DND-41 (cell line): ENCODE measurements at regions not wholly inside any gene's neighbourhood (a gene's known extent, or its start where the extent isn't known, plus 50 kb on each side); places are given as distances from the start of the nearest gene placed in this dataset.

Experiments
- ATAC-seq: fragments of 200-7000 bp; cut with Tn5 transposase; 3 replicates; pipeline ENCODE4 v1.9.1; 2021; ENCODE audit warnings: low read depth; ENCODE audit not compliant: insufficient read depth
- DNase-seq: peaks from one replicate; pipeline ENCODE4 v3.0.0-alpha.2; 2020
- H2AFZ ChIP-seq: 2 replicates; pipeline ENCODE4 v1.6.0; 2012; ENCODE audit warnings: low read depth, low read length
- H3K27ac ChIP-seq: 2 replicates; pipeline ENCODE4 v1.5.1; 2012; ENCODE audit warnings: low read length, inconsistent platforms
- H3K27me3 ChIP-seq: fragments of 200-600 bp; sonication (generic); 2 replicates; pipeline ENCODE4 v1.6.0; 2012; ENCODE audit warnings: low read length, mild to moderate bottlenecking, inconsistent platforms; ENCODE audit not compliant: insufficient read depth, poor library complexity
- H3K36me3 ChIP-seq: 2 replicates; pipeline ENCODE4 v1.5.1; 2012; ENCODE audit warnings: low read length, inconsistent platforms; ENCODE audit not compliant: insufficient read depth
- H3K4me1 ChIP-seq: 2 replicates; pipeline ENCODE4 v1.5.1; 2012; ENCODE audit warnings: mild to moderate bottlenecking, low read length; ENCODE audit not compliant: insufficient read depth
- H3K4me2 ChIP-seq: 2 replicates; pipeline ENCODE4 v1.6.0; 2012; ENCODE audit warnings: mild to moderate bottlenecking, moderate library complexity, low read length, inconsistent platforms; ENCODE audit not compliant: insufficient read depth
- H3K4me3 ChIP-seq, 2 experiments: fragments of 200-600 bp in 1 of 2; shearing (Covaris generic) in 1 of 2; 2 replicates each; pipeline ENCODE4 v1.5.1; 2012 to 2016; ENCODE audit warnings: inconsistent platforms in 2 of 2, low read length in 2 of 2, mild to moderate bottlenecking in 2 of 2, low read depth in 1 of 2, moderate library complexity in 1 of 2
- H3K79me2 ChIP-seq: 2 replicates; pipeline ENCODE4 v1.6.0; 2012; ENCODE audit warnings: low read length, inconsistent platforms; ENCODE audit not compliant: insufficient read depth
- H3K9ac ChIP-seq: 2 replicates; pipeline ENCODE4 v1.6.0; 2012; ENCODE audit warnings: low read depth, mild to moderate bottlenecking, inconsistent platforms, low read length, moderate library complexity
- H3K9me3 ChIP-seq: 2 replicates; pipeline ENCODE4 v1.5.1; 2012; ENCODE audit warnings: low read length, moderate library complexity, mild to moderate bottlenecking, inconsistent platforms; ENCODE audit not compliant: insufficient read depth, severe bottlenecking
- H4K20me1 ChIP-seq: 2 replicates; pipeline ENCODE4 v1.6.0; 2012; ENCODE audit warnings: low read length; ENCODE audit not compliant: insufficient read depth
- CTCF ChIP-seq: IDR thresholded peaks from 2 replicates; pipeline ENCODE4 v1.5.1; 2012; ENCODE audit warnings: borderline replicate concordance, low read length, moderate library complexity, mild to moderate bottlenecking; ENCODE audit not compliant: poor library complexity, severe bottlenecking; ENCODE audit errors: extremely low read depth
- EZH2 ChIP-seq: IDR thresholded peaks from 3 replicates; pipeline ENCODE4 v1.6.1; 2012; ENCODE audit warnings: borderline replicate concordance, low read depth, mild to moderate bottlenecking, moderate library complexity, low read length, inconsistent platforms; ENCODE audit not compliant: severe bottlenecking

- TF ChIP-seq CTCF (no peak), EZH2 (no peak)
- no peak for DNase-seq
- H2AFZ ChIP-seq = no peak overlapping the region
Measured at GRCh38 chr13:73262862-73263627, 204.2 kb downstream of the KLF5 start.

DNA sequence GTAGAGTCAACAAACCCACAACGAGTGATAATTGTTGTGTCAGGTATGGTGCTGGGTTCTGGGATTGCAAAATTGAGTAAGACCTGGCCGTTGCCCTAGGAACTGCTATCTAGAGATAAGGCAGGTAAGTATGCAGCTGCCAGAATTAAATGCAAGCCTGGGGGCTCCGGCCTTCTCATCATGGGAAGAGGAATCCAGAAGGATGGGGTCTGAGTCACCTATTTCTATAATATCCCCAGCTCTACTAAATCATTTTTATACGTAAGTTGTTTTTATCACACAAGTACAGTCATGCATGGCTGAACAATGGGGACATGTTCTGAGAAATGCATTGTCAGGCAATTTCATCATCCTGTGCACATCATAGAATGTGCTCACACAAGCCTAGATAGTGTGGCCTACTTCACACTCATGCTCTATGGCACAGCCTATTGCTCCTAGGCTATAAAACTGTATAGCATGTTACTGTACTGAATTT is 203.0 kb downstream of the KLF5 start:
- no peaks in the 10 kb centered on the region for H3K27me3 ChIP-seq
- H3K4me2 ChIP-seq = no peak overlapping the region
- H3K79me2 ChIP-seq = no peaks in the 10 kb centered on the region
- H3K9me3 ChIP-seq = no peaks in the 10 kb centered on the region
- H3K4me3 ChIP-seq = no peak overlapping the region
- no peaks in the 10 kb centered on the region for H3K36me3 ChIP-seq
- no peak for DNase-seq
- TF ChIP-seq EZH2 (no peak), CTCF (no peak)
- no peak overlapping the region for H3K27ac ChIP-seq
- no peaks in the 10 kb centered on the region for H4K20me1 ChIP-seq
- ATAC-seq = no peak
- H3K9ac ChIP-seq = no peak overlapping the region
- no peak overlapping the region for H2AFZ ChIP-seq
- H3K4me1 ChIP-seq = no peaks in the 10 kb centered on the region

More at GRCh38 chr13:73262862-73263627, 204.2 kb downstream of the KLF5 start:
- H4K20me1 ChIP-seq = no peaks in the 10 kb centered on the region
- no peak for ATAC-seq
- no peak overlapping the region for H3K9ac ChIP-seq
- no peaks in the 10 kb centered on the region for H3K4me1 ChIP-seq
- H3K27ac ChIP-seq = no peak overlapping the region
- no peaks in the 10 kb centered on the region for H3K27me3 ChIP-seq
- no peak overlapping the region for H3K4me2 ChIP-seq
- H3K79me2 ChIP-seq = no peaks in the 10 kb centered on the region
- H3K9me3 ChIP-seq = no peaks in the 10 kb centered on the region
- H3K36me3 ChIP-seq = no peaks in the 10 kb centered on the region
- H3K4me3 ChIP-seq = no peak overlapping the region

GRCh38 chr13:73259061-73260017 is 200.5 kb downstream of the KLF5 start:
- Histone ChIP-seq H4K20me1 (no peaks in the 10 kb centered on the region), H3K9me3 (no peaks in the 10 kb centered on the region), H2AFZ (no peak overlapping the region), H3K4me1 (no peaks in the 10 kb centered on the region), H3K27me3 (no peaks in the 10 kb centered on the region), H3K27ac (no peak overlapping the region), H3K4me2 (no peak overlapping the region), H3K4me3 (no peak overlapping the region), H3K9ac (no peak overlapping the region), H3K79me2 (no peaks in the 10 kb centered on the region), H3K36me3 (no peaks in the 10 kb centered on the region)
- ATAC-seq = no peak
- TF ChIP-seq CTCF (no peak), EZH2 (no peak)
- no peak for DNase-seq
